GM12892 (cell line): ENCODE measurements at regions not wholly inside any gene's neighbourhood (a gene's known extent, or its start where the extent isn't known, plus 50 kb on each side); places are given as distances from the start of the nearest gene placed in this dataset.

ENCODE experiments used
- POLR2A ChIP-seq: IDR thresholded peaks from 2 replicates; pipeline ENCODE4 v1.6.1; 2011; ENCODE audit warnings: low read depth, low read length, control low read depth
- TAF1 ChIP-seq: IDR thresholded peaks from 2 replicates; pipeline ENCODE4 v1.6.1; 2011; ENCODE audit warnings: low read depth, mild to moderate bottlenecking, control low read depth, low read length, borderline replicate concordance

DNA sequence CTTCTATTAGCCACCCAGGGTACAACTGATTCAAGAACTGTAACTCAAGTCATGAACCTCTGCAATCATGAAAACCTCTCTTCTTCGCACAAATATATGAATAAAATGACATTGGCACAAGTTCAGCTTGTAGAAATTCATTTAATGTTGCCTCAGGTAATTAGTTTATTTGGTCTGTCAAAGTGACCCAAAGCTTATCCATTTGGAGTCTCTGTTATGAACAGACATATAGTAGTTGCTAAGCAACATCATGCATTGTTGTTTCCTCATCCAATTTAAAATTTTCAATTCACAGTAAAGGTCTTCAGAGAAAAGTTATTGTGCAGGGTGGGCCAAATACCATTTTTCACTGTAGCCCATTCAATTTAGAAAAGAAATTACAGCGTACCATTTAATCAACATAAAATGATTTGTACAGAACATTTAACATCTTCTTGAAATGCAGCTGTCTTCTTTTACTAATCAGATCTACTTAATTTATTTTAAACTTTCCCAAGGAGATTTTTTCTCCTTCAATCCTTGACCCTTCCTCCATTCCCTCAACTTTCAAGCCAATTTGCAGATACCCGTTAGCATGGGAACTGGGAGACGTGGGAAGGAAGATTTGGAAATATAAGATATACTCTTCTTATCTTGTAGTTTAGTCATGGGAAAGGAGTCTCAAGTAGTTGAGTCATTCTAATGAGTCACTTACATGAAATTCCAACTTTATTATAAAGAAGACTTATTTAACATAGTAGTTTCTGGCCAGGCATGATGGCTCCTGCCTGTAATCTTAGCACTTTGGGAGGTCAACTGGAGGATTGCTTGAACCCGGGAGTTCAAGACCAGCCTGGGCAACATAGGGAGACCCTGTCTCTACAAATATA lies 231.3 kb downstream of the ATPSCKMT start:
- no peak for TF ChIP-seq POLR2A
- no peak for TF ChIP-seq TAF1
